ENCODE measurements at regions not wholly inside any gene's neighbourhood (a gene's known extent, or its start where the extent isn't known, plus 50 kb on each side); places are given as distances from the start of the nearest gene placed in this dataset.

DNA sequence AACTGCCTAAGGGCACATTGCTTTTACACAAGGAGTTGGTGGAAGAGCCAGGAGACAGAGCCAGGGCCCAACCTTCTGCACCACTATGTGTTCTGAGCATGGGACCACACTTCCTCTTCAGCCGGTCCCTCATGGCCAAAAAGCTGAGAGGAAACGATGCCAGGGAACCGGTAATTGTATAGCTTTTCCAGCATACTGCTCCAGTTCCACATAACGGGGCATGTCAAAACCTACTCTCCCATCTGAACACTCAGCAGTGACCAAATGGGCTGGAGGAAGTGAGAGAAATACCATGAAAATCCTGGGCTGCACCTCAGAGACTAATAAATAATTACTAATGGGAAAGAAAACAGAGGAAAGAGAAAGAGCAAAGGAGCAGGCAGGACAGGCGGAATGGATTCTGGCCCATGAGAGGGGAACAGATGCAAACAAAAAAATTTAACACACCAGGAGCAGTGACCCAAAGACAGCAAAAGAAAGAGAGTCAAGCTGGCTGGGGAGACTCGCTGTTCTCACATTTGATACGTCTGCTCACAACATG lies 52.0 kb upstream of the BMP2 start:
- Mint-ChIP-seq H3K4me3 (no peak overlapping the region), H3K27ac (no peak overlapping the region), H3K27me3 (ENCODE audit: insufficient read depth) (no peaks in the 10 kb centered on the region), H3K9me3 (peaks cover 15% of the 10 kb centered on the region), H3K4me1 (ENCODE audit: low read depth) (no peaks in the 10 kb centered on the region), H3K36me3 (ENCODE audit: low read depth) (no peaks in the 10 kb centered on the region)
- no peak for DNase-seq (ENCODE audit: low spot score)
- intact Hi-C loops (cut with micrococcal nuclease): no loop called here

DNA sequence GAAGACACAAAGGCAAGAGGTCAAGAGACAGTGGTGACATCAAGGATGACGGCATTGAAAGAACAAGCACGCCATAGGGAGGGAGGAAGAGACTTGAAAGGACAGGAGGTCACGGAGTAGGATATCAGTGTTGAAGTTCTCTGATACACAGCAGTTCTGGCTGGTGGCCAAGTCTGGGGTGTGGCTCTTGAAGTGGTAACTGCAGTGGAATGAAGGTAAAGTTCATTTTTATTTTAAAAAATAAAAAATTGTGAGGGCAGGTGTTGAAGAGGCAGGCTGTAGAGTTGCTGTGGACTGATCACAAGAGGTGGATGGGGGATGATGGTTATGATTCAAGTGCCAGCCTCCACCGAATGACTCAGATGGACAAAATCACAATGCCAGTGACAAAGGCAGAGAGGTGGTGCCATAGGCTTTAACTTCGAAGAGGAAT lies 53.2 kb upstream of the BMP2 start:
- intact Hi-C loops (cut with micrococcal nuclease): no loop called here
- H3K36me3 Mint-ChIP-seq (ENCODE audit: low read depth): no peaks in the 10 kb centered on the region
- no peaks in the 10 kb centered on the region for H3K4me1 Mint-ChIP-seq (ENCODE audit: low read depth)
- H3K27ac Mint-ChIP-seq: no peak overlapping the region
- H3K9me3 Mint-ChIP-seq: peaks cover 6% of the 10 kb centered on the region
- H3K27me3 Mint-ChIP-seq (ENCODE audit: insufficient read depth): no peaks in the 10 kb centered on the region
- no peak for DNase-seq (ENCODE audit: low spot score)
- H3K4me3 Mint-ChIP-seq: no peak overlapping the region

DNA sequence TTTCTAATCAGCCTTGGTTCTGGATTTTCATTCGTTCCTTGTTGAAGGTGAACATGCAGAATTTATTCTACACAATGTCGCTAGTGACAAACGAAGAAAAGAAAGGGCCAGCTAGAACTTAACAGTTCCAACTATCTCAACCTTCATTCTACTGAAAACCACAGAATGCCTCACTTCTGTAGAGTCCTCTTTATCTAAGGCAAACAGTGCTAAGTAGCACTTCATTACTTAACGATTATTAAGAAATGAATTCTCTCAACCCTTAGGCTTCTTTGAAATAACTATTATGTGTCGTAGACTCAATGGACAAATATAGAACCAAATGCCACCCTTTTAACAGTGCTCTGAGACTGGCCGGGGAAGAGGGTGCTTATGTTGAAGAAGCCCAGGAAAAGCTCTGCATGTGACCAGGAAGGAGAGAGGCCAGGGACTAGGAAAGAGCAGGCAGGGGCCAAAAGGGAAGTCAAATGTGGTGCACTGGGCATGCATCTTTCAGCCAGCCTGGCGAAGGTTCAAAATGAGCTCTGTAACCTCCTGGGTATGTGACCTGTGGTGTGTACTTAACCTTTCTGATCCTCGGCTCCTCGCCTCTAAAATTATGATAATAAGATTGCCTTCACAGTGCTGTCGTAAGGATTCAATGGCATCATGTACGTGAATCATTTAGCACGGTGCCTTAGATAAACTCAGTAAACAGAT lies 55.4 kb upstream of the BMP2 start:
- Mint-ChIP-seq H3K36me3 (ENCODE audit: low read depth) (no peaks in the 10 kb centered on the region), H3K4me3 (no peak overlapping the region), H3K27ac (no peak overlapping the region), H3K27me3 (ENCODE audit: insufficient read depth) (no peaks in the 10 kb centered on the region), H3K9me3 (no peaks in the 10 kb centered on the region), H3K4me1 (ENCODE audit: low read depth) (no peaks in the 10 kb centered on the region)
- no peak for DNase-seq (ENCODE audit: low spot score)
- intact Hi-C loops (cut with micrococcal nuclease): no loop called here

DNA sequence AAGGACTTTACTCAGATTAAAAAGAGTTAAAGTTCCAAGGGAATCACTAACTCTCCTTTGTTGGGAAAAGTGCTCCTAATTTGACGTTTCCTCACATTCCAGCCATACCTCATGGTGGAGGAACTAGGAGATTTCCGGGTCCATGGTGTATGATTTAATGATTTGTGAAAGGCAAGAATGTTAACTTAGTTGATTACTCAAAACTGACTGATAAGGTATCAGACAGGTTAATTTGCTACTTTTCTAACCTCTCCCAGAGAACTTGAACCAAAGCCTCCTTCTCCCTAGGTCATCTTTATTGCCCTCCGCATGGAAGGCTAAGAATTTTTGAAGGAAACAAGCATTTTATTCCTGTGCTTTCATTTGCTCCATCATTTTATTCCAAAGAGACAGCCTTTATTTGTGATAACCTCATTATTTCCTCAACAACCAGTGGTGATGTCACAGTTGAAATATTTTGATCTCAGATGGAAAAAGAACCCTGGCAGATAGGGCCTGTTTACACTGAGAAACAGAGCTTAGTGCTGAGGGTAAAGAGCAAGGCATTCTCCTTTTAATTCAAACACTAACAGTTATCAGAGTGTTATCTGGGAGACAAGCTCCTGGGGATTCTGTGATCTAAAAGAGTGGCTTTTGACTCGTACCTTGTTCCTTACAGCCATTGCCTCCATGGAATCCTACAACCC lies 57.4 kb upstream of the BMP2 start:
- Mint-ChIP-seq H3K36me3 (ENCODE audit: low read depth) (no peaks in the 10 kb centered on the region), H3K27ac (no peak overlapping the region), H3K9me3 (no peaks in the 10 kb centered on the region), H3K4me3 (no peak overlapping the region), H3K4me1 (ENCODE audit: low read depth) (no peaks in the 10 kb centered on the region), H3K27me3 (ENCODE audit: insufficient read depth) (no peaks in the 10 kb centered on the region)
- intact Hi-C loops (cut with micrococcal nuclease): no loop called here
- no peak for DNase-seq (ENCODE audit: low spot score)

DNA sequence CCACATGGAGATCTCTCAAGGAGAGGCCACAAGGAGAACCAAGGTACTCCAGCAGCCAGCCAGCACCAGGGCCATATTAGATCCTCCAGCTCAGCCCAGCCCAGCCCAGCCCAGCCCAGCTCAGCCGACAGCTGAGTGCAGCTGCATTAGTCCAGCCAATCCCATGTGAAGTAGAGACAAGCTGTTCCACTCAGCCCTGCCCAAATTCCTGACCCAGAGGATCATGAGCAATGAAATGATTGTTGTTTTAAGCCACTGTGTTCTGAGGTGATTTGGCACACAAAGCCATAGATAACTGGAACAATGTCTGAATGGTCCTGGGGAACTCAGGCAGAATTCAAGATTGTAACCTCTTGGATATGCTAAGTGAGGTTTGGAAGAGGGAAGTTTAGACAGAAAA lies 59.5 kb upstream of the BMP2 start:
- DNase-seq (ENCODE audit: low spot score): no peak
- no peaks in the 10 kb centered on the region for H3K4me1 Mint-ChIP-seq (ENCODE audit: low read depth)
- intact Hi-C loops (cut with micrococcal nuclease): no loop called here
- H3K27me3 Mint-ChIP-seq (ENCODE audit: insufficient read depth): no peaks in the 10 kb centered on the region
- no peak overlapping the region for H3K27ac Mint-ChIP-seq
- H3K4me3 Mint-ChIP-seq: no peak overlapping the region
- H3K36me3 Mint-ChIP-seq (ENCODE audit: low read depth): no peaks in the 10 kb centered on the region
- no peaks in the 10 kb centered on the region for H3K9me3 Mint-ChIP-seq

DNA sequence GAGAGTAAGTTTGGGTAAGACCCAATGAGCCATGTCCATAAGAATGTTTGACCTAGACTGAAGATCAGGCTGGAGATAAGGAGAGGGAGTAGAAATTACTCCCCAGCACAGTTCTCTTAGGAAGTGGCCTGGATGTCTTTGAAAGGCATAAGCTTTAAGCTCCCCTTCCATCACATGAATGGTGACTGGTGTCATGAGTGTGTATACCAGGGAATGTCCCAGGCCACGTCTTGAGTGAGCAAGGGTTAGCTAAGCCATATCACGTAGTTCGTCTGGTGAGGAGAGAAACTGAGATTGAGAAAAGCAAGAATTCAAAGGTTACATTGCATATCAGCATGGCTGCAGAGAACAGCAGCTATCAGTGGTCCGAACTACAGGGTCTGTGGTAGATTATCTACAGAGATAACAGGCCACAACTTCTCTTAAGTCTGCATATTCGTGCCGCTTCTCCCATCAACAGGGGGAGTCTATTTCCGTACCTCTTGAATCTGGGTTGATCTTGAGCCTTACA lies 60.1 kb upstream of the BMP2 start:
- Mint-ChIP-seq H3K4me3 (no peak overlapping the region), H3K4me1 (ENCODE audit: low read depth) (no peaks in the 10 kb centered on the region), H3K27me3 (ENCODE audit: insufficient read depth) (no peaks in the 10 kb centered on the region), H3K27ac (no peak overlapping the region), H3K9me3 (no peaks in the 10 kb centered on the region), H3K36me3 (ENCODE audit: low read depth) (no peaks in the 10 kb centered on the region)
- no peak for DNase-seq (ENCODE audit: low spot score)
- intact Hi-C loops (cut with micrococcal nuclease): no loop called here

DNA sequence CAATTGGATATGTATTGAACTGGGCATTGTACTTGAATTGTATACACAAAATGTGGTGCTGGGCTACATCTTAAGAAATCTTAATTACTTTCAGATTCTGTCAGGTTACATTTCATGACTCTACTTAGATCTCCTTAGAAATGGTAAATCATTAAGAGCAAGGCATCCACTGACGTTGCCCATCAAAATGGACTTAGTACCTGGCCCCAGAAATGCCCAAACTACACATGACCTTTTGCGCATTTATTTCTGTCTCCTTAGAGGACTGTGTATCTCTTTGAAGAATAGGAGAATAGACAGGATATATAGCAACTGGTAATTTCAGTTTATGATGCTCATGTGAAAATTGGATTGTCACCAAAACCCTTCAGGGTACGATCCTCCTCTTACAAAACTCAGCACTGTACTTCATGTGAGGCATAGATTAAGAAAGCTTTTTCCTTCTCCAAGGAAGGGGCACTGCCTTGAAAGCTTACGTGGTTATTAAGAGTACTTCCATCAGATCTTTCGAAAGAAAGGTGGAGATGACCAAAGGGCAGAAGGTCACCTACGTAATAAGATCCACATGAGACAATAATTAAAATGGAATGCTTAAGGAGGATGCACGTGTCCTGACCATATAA lies 61.4 kb upstream of the BMP2 start:
- Mint-ChIP-seq H3K27me3 (ENCODE audit: insufficient read depth) (no peaks in the 10 kb centered on the region), H3K27ac (no peak overlapping the region)
- intact Hi-C loops (cut with micrococcal nuclease): no loop called here

DNA sequence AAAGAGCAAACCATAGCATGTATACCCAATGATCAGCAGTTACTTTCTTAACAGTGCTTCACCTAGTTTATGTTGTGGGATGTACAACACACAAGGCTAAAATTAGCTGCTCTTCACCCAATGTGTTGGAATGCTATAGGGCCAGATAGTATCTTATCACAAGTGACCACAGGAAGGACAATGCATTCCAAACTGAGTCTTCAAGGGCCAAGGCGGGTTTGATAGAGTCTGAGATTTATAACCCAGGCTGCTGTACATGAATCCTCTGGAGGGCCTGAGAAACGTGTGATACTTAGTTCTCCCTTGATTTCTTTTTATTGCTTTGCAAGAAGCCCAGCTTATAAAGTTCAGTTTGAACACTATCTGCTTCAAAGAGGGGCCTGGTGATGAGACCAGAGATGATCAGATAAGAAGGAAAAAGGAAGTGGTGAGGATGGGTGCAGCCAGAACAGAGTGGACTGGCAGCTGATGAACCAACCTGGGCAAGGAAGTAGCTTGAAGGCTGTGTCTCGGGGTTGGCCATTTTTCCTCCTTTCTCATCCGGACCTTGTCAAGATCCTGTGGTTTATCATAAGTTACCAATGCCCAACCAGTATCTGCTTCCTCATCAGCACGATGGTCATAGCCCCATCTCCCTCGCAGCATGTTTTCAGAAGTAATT lies 62.2 kb upstream of the BMP2 start:
- intact Hi-C loops (cut with micrococcal nuclease): no loop called here
- no peaks in the 10 kb centered on the region for H3K9me3 Mint-ChIP-seq

More for the DNA sequence above, 61.4 kb upstream of the BMP2 start:
- Mint-ChIP-seq H3K4me1 (ENCODE audit: low read depth) (no peaks in the 10 kb centered on the region), H3K9me3 (no peaks in the 10 kb centered on the region), H3K36me3 (ENCODE audit: low read depth) (no peaks in the 10 kb centered on the region), H3K4me3 (no peak overlapping the region)
- DNase-seq (ENCODE audit: low spot score): no peak

DNA sequence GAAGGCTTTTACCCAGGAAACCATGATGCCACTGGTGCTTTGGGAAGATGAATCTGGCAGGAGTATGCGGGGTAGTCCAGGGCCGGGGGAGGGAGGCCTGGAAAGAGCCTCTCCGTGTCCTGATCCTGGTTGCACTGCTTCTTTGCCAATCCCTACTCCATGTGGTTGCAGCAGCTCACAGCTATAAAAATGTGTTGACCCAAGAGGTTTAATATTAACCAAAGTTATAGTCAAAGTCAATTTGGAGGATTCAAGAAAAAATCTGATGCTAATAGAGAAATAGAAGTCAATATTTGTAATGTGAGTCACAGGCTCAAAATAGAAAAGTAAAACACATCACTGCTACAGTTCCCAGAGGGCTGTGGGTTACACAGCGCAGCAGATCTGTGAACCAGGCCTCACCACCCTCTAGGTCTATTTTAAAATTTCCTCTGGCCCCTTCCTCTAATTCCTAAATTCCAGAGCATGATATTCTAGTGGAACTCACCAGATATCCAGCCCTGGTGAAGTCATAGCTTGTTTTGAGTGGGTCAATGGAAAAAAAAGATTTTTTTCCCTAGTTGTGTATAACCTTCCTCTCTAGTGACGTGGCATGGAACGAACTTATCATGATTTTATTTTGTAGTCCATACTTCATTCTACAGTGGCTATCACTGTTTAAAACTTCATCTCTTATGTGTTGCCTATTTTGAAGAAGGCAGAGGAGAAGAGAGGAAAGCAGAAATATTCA lies 63.2 kb upstream of the BMP2 start:
- H3K27me3 Mint-ChIP-seq (ENCODE audit: insufficient read depth): no peaks in the 10 kb centered on the region
- H3K4me1 Mint-ChIP-seq (ENCODE audit: low read depth): no peaks in the 10 kb centered on the region
- intact Hi-C loops (cut with micrococcal nuclease): no loop called here
- no peaks in the 10 kb centered on the region for H3K9me3 Mint-ChIP-seq
- H3K4me3 Mint-ChIP-seq: no peak overlapping the region
- no peak overlapping the region for H3K27ac Mint-ChIP-seq
- no peak for DNase-seq (ENCODE audit: low spot score)
- no peaks in the 10 kb centered on the region for H3K36me3 Mint-ChIP-seq (ENCODE audit: low read depth)

More for the DNA sequence above, 62.2 kb upstream of the BMP2 start:
- Mint-ChIP-seq H3K4me3 (no peak overlapping the region), H3K4me1 (ENCODE audit: low read depth) (no peaks in the 10 kb centered on the region), H3K27me3 (ENCODE audit: insufficient read depth) (no peaks in the 10 kb centered on the region), H3K27ac (no peak overlapping the region), H3K36me3 (ENCODE audit: low read depth) (no peaks in the 10 kb centered on the region)
- no peak for DNase-seq (ENCODE audit: low spot score)

DNA sequence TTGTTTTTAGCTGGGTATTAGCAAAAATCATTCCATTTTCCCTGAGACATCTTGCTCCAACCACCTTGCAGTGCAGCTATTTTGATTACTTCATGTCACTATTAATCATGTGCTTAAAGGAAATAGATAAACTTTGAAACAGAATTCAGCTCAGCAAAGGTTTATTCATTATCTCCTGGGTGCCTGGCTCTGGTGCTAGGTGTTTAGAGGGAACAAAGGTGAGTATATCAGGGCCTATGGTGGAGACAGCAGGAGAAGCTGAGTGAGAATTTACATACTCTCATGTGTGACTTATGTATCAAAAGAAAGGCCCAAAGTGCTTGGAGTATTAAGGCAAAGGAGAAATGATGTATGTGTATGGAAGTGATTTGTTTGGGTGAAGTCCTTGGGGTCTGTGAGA lies 63.8 kb upstream of the BMP2 start:
- Mint-ChIP-seq H3K9me3 (no peaks in the 10 kb centered on the region), H3K27ac (no peak overlapping the region)
- intact Hi-C loops (cut with micrococcal nuclease): no loop called here

DNA sequence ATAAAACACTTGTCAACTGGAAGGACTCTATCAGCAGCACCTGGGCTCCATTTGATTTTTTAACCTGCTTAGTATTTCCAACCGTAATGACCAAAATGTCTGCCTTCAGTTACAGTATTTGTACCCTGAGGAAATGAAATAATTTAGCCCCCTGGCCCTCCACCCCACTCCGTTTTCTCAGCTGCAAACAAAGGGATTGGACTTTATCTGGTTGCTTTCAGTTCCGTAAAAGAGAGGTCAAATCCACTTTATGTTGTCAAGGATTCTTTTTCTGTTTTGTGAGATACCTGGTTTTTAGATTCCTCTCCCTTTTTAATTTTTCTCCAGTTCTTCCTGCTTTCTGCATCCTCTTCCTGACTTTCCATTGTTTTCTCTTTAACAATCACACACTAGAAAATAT lies 64.4 kb upstream of the BMP2 start:
- intact Hi-C loops (cut with micrococcal nuclease): no loop called here
- H3K27ac Mint-ChIP-seq: no peak overlapping the region

More for the DNA sequence above, 63.8 kb upstream of the BMP2 start:
- no peaks in the 10 kb centered on the region for H3K4me1 Mint-ChIP-seq (ENCODE audit: low read depth)
- H3K27me3 Mint-ChIP-seq (ENCODE audit: insufficient read depth): no peaks in the 10 kb centered on the region
- H3K36me3 Mint-ChIP-seq (ENCODE audit: low read depth): no peaks in the 10 kb centered on the region
- no peak for DNase-seq (ENCODE audit: low spot score)
- no peak overlapping the region for H3K4me3 Mint-ChIP-seq

DNA sequence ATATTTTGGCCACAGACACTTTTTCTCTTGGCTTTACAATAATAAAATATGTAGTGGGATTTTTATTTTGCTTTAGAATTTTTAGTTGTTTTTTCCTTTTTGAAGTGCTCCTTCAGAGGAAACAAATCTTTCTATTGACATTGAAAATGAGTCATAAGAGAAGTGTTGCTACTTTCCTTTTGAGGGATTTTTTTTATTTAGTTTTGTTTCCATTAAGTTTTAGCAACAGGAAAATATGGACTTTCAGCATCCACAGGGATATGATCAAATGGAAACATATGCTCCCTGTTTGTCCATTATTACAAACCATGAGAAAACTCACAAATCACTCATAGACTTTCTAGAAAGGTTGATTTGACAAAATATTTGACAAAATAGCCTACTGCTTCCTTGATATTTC lies 65.3 kb upstream of the BMP2 start:
- intact Hi-C loops (cut with micrococcal nuclease): no loop called here
- Mint-ChIP-seq H3K4me1 (ENCODE audit: low read depth) (no peaks in the 10 kb centered on the region), H3K4me3 (no peak overlapping the region), H3K27me3 (ENCODE audit: insufficient read depth) (no peaks in the 10 kb centered on the region), H3K27ac (no peak overlapping the region), H3K9me3 (no peaks in the 10 kb centered on the region), H3K36me3 (ENCODE audit: low read depth) (no peaks in the 10 kb centered on the region)
- DNase-seq (ENCODE audit: low spot score): no peak

More for the DNA sequence above, 64.4 kb upstream of the BMP2 start:
- H3K36me3 Mint-ChIP-seq (ENCODE audit: low read depth): no peaks in the 10 kb centered on the region
- H3K4me3 Mint-ChIP-seq: no peak overlapping the region
- H3K27me3 Mint-ChIP-seq (ENCODE audit: insufficient read depth): no peaks in the 10 kb centered on the region
- no peaks in the 10 kb centered on the region for H3K9me3 Mint-ChIP-seq
- DNase-seq (ENCODE audit: low spot score): no peak
- no peaks in the 10 kb centered on the region for H3K4me1 Mint-ChIP-seq (ENCODE audit: low read depth)

All from activated T-helper 1 cell treated with anti-CD3 and anti-CD28 coated beads, Interleukin-12 subunit alpha, Interleukin-12 subunit beta, Interleukin-2, Interleukin-4 antibody, amounts not matched to agents 30 ng/mL and 10 ng/mL and 1 ng/mL, durations not matched to agents 14 hours and 24 hours and 36 hours (primary cell).